ENCODE measurements at regions not wholly inside any gene's neighbourhood (a gene's known extent, or its start where the extent isn't known, plus 50 kb on each side); places are given as distances from the start of the nearest gene placed in this dataset.

DNA sequence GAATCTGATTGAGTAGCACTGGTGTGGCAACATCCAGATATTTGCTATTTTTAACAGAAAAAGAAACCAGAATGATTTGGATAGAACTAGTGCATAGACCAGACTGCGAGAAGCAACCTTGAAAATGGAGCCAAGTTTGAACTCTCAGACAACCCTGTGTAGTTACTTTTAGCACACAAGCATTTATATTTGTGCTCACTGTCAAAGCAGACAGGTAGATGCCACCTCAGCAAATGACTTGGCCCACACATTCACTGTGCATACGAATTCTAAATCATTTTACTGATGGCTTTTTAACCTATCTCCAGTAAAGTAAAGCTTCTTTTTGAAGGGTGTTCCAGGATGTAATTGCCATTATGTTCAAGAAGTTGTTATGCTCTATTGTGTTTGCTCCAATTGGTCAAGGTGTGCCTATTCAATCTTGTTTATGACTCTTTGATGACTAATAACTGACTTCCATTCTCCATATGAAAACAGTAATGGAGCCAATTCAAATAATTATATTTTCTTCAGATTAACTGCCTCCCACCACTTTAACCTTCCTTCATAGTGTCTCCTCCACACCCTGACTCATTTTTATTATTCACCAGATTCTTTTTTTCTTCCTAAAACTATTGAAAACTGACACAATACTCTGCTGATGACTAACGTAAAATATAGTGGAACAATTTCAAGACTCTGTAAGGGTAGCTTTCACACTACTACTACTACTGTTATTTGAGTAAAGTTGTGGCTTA is 138.5 kb downstream of the CCER1 start:
- no peak for TF ChIP-seq POLR2A (IDR thresholded peaks at IDR 0.05)
- TF ChIP-seq POLR2AphosphoS5 (IDR thresholded peaks at IDR 0.05; ENCODE audit: insufficient read depth in 1 of 2, low read depth in 1 of 2) = no peak

All from vagina (tissue), 2 donors.